Right cardiac atrium (tissue), 5 donors: ENCODE measurements at regions not wholly inside any gene's neighbourhood (a gene's known extent, or its start where the extent isn't known, plus 50 kb on each side); places are given as distances from the start of the nearest gene placed in this dataset.
A peak's percentile ranks its signal among the peaks of the same experiment; 100 is the strongest.

ENCODE experiments used
- ATAC-seq, 2 donors: fragments of 200-7000 bp; cut with Tn5 transposase; one replicate each; pipeline versions ENCODE4 v1.8.0 to v1.9.1; 2020; ENCODE audit warnings: moderate library complexity in 2 of 2, mild to moderate bottlenecking in 1 of 2
- DNase-seq, 3 donors: peaks; one replicate each; pipeline ENCODE4 v3.0.0-alpha.2; 2020
- H3K27ac ChIP-seq: one replicate; pipeline ENCODE4 v1.5.1; 2013; ENCODE audit warnings: mild to moderate bottlenecking, low read length, control low read depth, moderate library complexity
- H3K27me3 ChIP-seq: one replicate; pipeline ENCODE4 v1.6.1; 2013; ENCODE audit not compliant: control insufficient read depth, insufficient read depth
- H3K4me1 ChIP-seq: one replicate; pipeline ENCODE4 v1.6.1; 2013; ENCODE audit warnings: low read length; ENCODE audit not compliant: control insufficient read depth, insufficient read depth
- H3K4me3 ChIP-seq: one replicate; pipeline ENCODE4 v1.5.1; 2013; ENCODE audit warnings: low read length, control low read depth
- H3K9me3 ChIP-seq: one replicate; pipeline ENCODE4 v1.6.1; 2013; ENCODE audit warnings: low read length; ENCODE audit not compliant: control insufficient read depth
- WGBS: extraction: QIAGEN DNeasy Blood & Tissue Kit; methylation state at CpG from one replicate; pipeline ENCODE4 v1.1.7; 2013; 5-methylcytosine and 5-hydroxymethylcytosine counted together
- intact Hi-C, 4 donors: fragments of 100-400 bp; cut with DNase I; formaldehyde crosslinking; loops; one replicate each; pipeline versions ENCODE4 v1.11.0 to v1.14.0; 2022 to 2023
- donor health status: healthy with polysubstance abuse.
- donor health status: DM: no; HTN: yes; CAD: no.
- donor health status: DM: no; HTN: no; CAD: no.
- donor health status: DM: no; HTN: yes; CAD: no; lungs with severe emphysema.
- donor health status: DM: yes; HTN: yes; CAD: no.

DNA sequence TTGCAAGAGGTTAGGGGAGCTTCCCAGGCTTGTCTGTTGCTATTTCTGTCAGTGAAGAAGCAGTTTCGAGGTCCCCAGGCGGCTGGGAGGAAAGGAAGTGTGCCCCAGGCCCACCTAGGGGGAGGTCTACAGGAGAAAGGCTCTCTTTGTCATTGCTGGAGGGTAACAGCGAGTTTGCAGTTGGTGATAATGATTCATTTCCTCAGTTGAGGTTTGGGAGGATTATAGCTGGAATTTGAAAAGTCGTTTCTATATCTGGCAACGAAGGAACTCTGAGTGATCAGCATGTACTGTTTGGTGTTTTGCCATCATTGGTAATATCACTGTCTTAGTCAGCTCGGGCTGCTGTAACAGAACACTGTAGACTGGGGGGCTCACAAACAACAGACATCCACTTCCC lies 65.5 kb upstream of the UBE3A start:
- DNase-seq (no peak), ATAC-seq (no peak)
- H3K27ac ChIP-seq: no peak overlapping the region
- no peaks in the 10 kb centered on the region for H3K9me3 ChIP-seq
- no peaks in the 10 kb centered on the region for H3K27me3 ChIP-seq
- intact Hi-C loops: loop anchor here (10.0 kb wide), 5 partner anchors 200 to 1360 kb away; partner anchors contain the start of gene GABRA5 (in 1 of the 4)
- no peak overlapping the region for H3K4me3 ChIP-seq
- no peaks in the 10 kb centered on the region for H3K4me1 ChIP-seq
- WGBS: 41% methylated on average over 6 of the region's 6 CpGs

DNA sequence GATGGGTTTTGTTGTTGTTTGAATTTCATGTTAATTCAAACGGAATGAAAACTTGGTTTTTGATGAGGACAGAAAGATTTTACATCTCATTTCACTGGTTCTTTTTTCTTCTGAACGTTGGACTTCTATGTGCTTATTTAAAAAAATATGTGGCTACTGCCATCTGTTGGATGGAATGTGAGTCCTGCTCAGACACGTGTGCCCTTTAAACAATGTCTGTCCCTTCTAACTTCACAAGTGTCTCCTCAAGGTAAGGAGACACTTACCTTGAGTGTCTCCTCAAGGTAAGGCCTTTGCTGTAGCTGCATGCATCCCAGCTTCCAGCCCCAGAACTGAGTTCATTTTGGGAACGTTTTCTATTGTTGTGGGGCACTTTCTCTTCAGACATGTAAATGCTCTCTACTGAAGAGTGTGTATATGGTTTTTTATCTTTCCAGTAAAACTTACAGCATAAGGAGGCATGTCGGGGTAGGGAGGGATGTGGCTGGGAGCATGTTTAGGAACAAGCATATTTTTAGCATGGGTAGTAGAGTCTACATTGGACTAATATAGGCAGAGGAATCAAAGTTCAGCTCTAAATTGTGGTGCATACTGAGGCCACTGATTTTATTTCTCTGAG lies 63.1 kb upstream of the UBE3A start:
- Histone ChIP-seq H3K4me1 (no peaks in the 10 kb centered on the region), H3K27ac (no peak overlapping the region), H3K4me3 (no peak overlapping the region), H3K9me3 (no peaks in the 10 kb centered on the region), H3K27me3 (no peaks in the 10 kb centered on the region)
- ATAC-seq: peak in 1 of 2 donors; percentile 46
- no peak for DNase-seq
- intact Hi-C loops: loop anchor here (10.0 kb wide), 5 partner anchors 203 to 1363 kb away; partner anchors contain the start of gene GABRA5 (in 1 of the 4)
- WGBS: 21% methylated on average over 5 of the region's 5 CpGs

DNA sequence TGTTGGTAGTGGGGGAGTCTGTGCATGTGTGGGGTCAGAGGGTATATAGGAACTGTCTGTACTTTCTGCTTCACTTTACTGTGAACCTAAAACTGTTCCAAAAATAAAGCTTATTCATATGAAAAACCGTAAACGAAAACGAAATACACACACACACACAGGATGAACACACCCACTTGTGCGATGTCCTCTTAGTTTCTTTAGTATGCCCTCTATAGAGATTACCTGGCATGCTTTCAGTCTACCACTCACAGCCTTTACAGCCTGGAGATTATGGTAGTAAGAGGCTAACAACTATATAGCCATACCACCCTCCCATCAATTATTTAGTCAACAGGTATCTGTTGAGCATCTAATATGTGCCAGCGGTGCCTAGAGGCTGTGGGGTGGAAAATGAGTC lies 60.0 kb upstream of the UBE3A start:
- no peaks in the 10 kb centered on the region for H3K27me3 ChIP-seq
- ATAC-seq (no peak), DNase-seq (no peak)
- no peak overlapping the region for H3K4me3 ChIP-seq
- no peaks in the 10 kb centered on the region for H3K4me1 ChIP-seq
- intact Hi-C loops: no loop called here
- no peaks in the 10 kb centered on the region for H3K9me3 ChIP-seq
- 89% methylated on average over 5 of the region's 5 CpGs for WGBS
- H3K27ac ChIP-seq: no peak overlapping the region

DNA sequence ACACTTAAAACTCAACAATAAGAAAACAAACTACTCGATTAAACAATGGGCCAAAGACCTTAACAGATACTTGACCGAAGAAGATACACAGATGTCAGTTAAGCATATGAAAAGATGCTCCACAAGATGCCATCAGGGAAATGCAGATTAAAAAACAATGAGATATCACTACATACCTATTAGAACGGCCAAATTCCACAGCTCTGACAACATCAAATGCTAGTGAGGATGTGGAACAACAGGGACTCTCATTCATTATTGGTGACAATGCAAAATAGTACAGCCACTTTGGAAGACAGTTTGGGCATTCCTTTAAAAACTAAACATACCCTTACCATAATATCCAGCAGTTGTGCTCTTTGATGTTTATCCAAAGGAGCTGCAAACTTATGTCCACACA lies 59.1 kb upstream of the UBE3A start:
- ATAC-seq (no peak), DNase-seq (no peak)
- WGBS: 77% methylated on average over 3 of the region's 3 CpGs
- Histone ChIP-seq H3K27me3 (no peaks in the 10 kb centered on the region), H3K4me1 (no peaks in the 10 kb centered on the region), H3K9me3 (no peaks in the 10 kb centered on the region), H3K4me3 (no peak overlapping the region), H3K27ac (no peak overlapping the region)
- intact Hi-C loops: no loop called here

DNA sequence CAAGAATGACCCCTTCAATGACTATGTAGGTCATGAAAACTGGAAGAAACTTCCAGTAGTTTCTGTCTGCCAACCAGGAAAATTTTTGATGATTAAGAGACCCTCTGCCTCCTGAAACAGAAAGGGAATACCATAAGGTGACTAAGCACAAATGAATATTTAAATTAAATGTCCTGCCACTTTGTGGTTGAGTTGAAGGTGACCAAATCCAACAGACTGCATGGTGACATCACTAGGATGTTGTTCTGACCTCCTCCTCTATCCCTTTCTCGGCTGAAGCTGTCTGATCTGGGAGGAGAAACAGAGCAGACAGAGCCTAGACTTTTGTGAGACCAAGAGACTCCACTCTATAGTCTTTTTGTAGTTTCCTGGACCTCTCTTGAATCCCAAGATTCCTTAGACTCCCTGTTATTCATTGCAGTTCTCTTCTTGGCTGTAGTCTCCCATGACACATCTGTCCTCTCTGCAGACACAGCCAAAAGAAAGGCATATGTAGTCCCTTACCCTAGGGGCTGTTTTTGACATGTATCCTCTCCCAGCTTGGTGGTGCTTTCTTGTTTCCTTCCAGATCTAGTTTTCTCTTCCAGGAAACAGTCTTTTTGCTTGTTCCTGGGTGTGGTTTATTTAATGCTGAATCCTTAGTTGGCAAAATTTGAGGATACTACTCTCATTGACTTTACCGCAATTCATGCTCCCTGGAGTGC lies 55.2 kb upstream of the UBE3A start:
- WGBS: 80% methylated on average over 2 of the region's 2 CpGs
- H3K4me3 ChIP-seq: no peak overlapping the region
- ATAC-seq (no peak), DNase-seq (no peak)
- H3K27ac ChIP-seq: no peak overlapping the region
- no peaks in the 10 kb centered on the region for H3K9me3 ChIP-seq
- H3K27me3 ChIP-seq: no peaks in the 10 kb centered on the region
- H3K4me1 ChIP-seq: no peaks in the 10 kb centered on the region
- intact Hi-C loops: no loop called here

DNA sequence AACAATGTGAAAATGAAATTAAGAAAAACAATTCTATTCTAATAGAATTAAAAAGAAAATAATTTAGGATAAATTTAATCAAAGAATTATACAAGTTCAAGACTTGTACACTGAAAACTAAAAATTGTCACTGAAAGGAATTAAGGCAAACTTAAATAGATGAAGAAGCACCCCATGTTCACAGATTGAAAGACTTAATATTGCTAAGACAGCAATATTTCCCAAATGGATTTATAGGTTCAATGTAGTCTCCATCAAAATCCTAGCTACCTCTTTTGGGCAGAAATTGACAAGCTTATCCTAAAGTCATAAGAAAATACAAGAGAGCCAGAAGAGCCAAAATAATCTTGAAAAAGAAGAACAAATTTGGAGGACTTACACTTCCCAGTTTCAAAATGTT lies 53.5 kb upstream of the UBE3A start:
- no peak overlapping the region for H3K4me3 ChIP-seq
- H3K27ac ChIP-seq: no peak overlapping the region
- intact Hi-C loops: no loop called here
- H3K9me3 ChIP-seq: no peaks in the 10 kb centered on the region
- no peak for DNase-seq
- ATAC-seq: no peak
- no peaks in the 10 kb centered on the region for H3K4me1 ChIP-seq
- H3K27me3 ChIP-seq: no peaks in the 10 kb centered on the region
